ENCODE measurements at regions not wholly inside any gene's neighbourhood (a gene's known extent, or its start where the extent isn't known, plus 50 kb on each side); places are given as distances from the start of the nearest gene placed in this dataset.

DNA sequence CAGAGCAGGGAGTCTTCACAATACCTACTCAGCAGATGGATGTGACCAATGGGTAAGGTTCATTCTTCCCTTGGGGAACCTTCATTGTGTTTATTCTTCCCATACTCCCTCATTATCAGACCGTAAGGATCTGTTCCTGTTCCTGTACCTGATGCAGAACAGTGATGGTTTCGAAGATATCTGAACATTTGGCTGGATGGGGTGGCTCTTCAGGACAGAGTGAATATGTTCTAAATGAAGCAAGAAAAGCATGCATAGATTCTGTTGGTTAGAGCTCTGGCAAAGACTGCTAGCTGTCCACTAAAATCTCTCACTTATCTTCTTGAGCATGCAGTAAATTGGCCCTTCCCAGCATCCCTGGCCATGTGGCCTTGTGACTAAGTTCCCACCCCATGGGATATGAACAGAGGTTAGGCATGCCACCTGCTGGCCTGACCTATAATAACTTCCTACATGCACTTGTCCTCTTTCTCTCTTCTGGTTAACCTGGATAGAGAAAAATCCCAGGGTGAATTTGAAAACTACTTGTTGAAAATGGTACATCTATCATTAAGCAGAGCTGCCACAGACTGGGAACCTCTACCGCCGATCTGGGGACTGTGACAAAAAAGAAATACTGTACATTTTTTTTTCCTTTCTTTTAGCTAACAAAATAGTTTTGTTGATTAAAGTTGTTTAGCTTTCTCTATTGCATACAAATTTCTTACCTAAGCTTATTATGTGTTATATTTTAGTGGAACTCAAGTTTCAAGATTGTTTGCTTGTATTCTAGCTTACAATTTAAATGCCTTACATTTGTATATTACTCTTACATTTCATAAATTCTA, 60.0 kb upstream of the BANK1 start:
- TF ChIP-seq, protein P1, sequence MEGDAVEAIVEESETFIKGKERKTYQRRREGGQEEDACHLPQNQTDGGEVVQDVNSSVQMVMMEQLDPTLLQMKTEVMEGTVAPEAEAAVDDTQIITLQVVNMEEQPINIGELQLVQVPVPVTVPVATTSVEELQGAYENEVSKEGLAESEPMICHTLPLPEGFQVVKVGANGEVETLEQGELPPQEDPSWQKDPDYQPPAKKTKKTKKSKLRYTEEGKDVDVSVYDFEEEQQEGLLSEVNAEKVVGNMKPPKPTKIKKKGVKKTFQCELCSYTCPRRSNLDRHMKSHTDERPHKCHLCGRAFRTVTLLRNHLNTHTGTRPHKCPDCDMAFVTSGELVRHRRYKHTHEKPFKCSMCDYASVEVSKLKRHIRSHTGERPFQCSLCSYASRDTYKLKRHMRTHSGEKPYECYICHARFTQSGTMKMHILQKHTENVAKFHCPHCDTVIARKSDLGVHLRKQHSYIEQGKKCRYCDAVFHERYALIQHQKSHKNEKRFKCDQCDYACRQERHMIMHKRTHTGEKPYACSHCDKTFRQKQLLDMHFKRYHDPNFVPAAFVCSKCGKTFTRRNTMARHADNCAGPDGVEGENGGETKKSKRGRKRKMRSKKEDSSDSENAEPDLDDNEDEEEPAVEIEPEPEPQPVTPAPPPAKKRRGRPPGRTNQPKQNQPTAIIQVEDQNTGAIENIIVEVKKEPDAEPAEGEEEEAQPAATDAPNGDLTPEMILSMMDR (IDR thresholded peaks at IDR 0.05; ENCODE audit: insufficient read depth, low read depth, low read length), result peak; percentile 70
- no peaks in the 10 kb centered on the region for H3K36me3 ChIP-seq (ENCODE audit: control insufficient read depth, insufficient read depth, low read length)
- POLR2A ChIA-PET, result no interaction called here
- peak; percentile 5 for DNase-seq (ENCODE audit: low read depth)
- H3K4me3 ChIP-seq (ENCODE audit: low read depth, low read length), result no peak overlapping the region
- CTCF ChIA-PET, result interaction anchor here (0.6 to 3.6 kb wide), 11 partner anchors 9 to 1308 kb away, joined by 3 to 19 read pairs (median 3); partner anchors contain the start of gene PPP3CA
- no peaks in the 10 kb centered on the region for H3K27me3 ChIP-seq (ENCODE audit: control insufficient read depth, insufficient read depth, low read length)

DNA sequence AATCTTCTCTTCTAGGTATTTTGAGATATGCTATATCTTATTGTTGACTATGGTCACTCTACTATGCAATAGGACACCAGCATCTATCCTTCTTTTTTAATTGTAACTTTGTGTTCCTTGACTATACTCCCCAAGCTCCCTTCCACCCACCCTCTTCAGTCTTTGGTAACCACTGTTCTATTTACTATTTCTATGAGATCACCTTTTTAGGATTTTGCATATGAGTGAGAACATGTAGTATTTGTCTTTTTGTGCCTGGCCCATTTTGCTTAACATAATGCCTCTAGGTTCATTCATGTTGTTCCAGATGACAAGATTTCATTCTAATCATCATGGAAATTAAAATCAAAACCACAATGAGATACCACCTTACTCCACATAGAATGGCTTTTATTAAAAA, 63.3 kb upstream of the BANK1 start:
- DNase-seq (ENCODE audit: low read depth), result no peak
- H3K36me3 ChIP-seq (ENCODE audit: control insufficient read depth, insufficient read depth, low read length), result no peaks in the 10 kb centered on the region
- ChIA-PET POLR2A (no interaction called here), CTCF (no interaction called here)
- H3K27me3 ChIP-seq (ENCODE audit: control insufficient read depth, insufficient read depth, low read length), result no peaks in the 10 kb centered on the region
- no peak overlapping the region for H3K4me3 ChIP-seq (ENCODE audit: low read depth, low read length)
- TF ChIP-seq, protein P1 (IDR thresholded peaks at IDR 0.05; ENCODE audit: insufficient read depth, low read depth, low read length), result no peak

DNA sequence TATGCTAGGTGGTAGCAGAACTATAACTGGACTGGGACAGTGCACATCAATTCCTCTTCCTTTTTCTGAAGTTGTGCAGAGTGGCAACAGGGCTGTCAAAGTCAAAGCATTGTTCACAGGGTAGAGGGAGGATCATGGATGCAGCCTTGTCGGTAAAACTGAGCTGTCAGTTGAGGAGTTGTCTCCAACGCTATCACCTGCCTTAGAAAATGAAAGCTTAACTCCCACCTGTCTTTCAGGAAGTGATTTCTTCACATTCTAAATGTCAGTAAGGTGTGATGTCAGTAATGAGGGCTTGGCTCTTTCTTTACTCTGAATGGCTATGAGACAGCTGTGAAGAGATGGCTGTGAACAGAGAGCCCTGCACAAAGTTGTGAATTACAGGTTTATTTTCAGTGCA, 66.4 kb upstream of the BANK1 start:
- POLR2A ChIA-PET, result no interaction called here
- CTCF ChIA-PET, result interaction anchor here (1.4 to 1.5 kb wide), 2 partner anchors 10 to 1631 kb away, joined by 3 to 4 read pairs; no protein-coding TSS in a partner anchor
- TF ChIP-seq, protein P1 (IDR thresholded peaks at IDR 0.05; ENCODE audit: insufficient read depth, low read depth, low read length), result no peak
- Histone ChIP-seq H3K4me3 (ENCODE audit: low read depth, low read length) (no peak overlapping the region), H3K36me3 (ENCODE audit: control insufficient read depth, insufficient read depth, low read length) (no peaks in the 10 kb centered on the region), H3K27me3 (ENCODE audit: control insufficient read depth, insufficient read depth, low read length) (no peaks in the 10 kb centered on the region)
- no peak for DNase-seq (ENCODE audit: low read depth)

DNA sequence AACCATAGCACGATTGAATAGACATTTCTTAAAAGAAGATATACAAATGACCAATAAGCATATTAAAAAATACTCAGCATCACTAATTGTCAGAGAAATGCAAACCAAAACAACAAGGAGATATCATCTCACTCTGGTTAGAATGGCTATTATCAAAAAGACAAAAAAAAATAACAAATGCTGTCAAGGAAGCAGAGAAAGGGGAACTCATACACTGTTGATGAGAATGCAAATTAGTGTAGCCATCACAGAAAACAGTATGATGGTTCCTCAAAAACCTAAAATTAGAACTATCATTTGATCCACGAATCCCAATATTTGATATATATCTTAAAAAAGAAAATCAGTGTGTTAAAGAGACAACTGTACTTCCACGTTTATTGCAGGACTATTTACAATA, 71.7 kb upstream of the BANK1 start:
- no peak overlapping the region for H3K4me3 ChIP-seq (ENCODE audit: low read depth, low read length)
- TF ChIP-seq, protein P1 (IDR thresholded peaks at IDR 0.05; ENCODE audit: insufficient read depth, low read depth, low read length), result no peak
- POLR2A ChIA-PET, result no interaction called here
- no peak for DNase-seq (ENCODE audit: low read depth)
- CTCF ChIA-PET, result interaction anchor here (1.0 kb wide), 1 partner anchor 12 kb away, joined by 3 read pairs; no protein-coding TSS in a partner anchor
- H3K27me3 ChIP-seq (ENCODE audit: control insufficient read depth, insufficient read depth, low read length), result no peaks in the 10 kb centered on the region
- H3K36me3 ChIP-seq (ENCODE audit: control insufficient read depth, insufficient read depth, low read length), result no peaks in the 10 kb centered on the region

DNA sequence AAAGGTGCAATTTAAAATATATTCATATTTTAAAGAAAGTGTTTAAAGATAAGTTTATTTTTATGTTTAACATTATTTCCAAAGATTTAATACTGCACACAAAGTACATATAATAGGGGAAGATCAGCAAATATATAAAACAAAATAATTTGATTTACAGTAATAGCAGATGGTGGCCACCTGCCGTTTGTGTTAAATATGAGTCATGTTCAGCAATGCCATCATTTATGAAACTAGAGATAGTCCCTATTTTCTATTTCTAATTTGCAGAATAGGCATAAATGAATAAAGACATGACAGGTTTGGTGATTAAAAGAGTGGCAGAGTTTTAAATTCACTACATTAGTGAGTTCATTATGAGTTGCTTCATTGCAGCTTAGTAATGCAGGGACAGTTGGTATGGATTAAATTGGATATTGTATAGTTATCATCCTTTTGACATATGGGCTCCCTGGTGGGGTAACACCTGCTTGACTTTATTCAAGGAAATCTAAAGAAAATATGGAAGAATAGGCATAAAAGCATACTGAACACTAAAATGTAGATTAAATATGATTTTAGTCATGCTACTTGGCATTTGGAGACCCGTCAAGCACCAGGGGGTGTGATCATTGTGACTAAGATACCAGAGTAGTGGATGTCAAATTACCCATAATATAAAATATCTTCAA, 78.8 kb upstream of the BANK1 start:
- Histone ChIP-seq H3K4me3 (ENCODE audit: low read depth, low read length) (no peak overlapping the region), H3K27me3 (ENCODE audit: control insufficient read depth, insufficient read depth, low read length) (no peaks in the 10 kb centered on the region), H3K36me3 (ENCODE audit: control insufficient read depth, insufficient read depth, low read length) (no peaks in the 10 kb centered on the region)
- TF ChIP-seq, protein P1 (IDR thresholded peaks at IDR 0.05; ENCODE audit: insufficient read depth, low read depth, low read length), result no peak
- POLR2A ChIA-PET, result no interaction called here
- CTCF ChIA-PET, result no interaction called here
- DNase-seq (ENCODE audit: low read depth), result no peak
